HG03103 (cell line): ENCODE measurements at regions not wholly inside any gene's neighbourhood (a gene's known extent, or its start where the extent isn't known, plus 50 kb on each side); places are given as distances from the start of the nearest gene placed in this dataset.

ENCODE experiments used
- ATAC-seq: cut with Tn5 transposase; IDR thresholded peaks from one replicate; pipeline ENCODE4 v1.9.1; 2021; ENCODE audit warnings: low read depth; ENCODE audit not compliant: unreplicated experiment

GRCh38 chr2:81645745-81646301 is 1341.3 kb upstream of the LRRTM1 start:
- no peak for ATAC-seq

- ATAC-seq, result no peak
These were observed 1339.6 kb upstream of the LRRTM1 start for GRCh38 chr2:81644189-81644588.

DNA sequence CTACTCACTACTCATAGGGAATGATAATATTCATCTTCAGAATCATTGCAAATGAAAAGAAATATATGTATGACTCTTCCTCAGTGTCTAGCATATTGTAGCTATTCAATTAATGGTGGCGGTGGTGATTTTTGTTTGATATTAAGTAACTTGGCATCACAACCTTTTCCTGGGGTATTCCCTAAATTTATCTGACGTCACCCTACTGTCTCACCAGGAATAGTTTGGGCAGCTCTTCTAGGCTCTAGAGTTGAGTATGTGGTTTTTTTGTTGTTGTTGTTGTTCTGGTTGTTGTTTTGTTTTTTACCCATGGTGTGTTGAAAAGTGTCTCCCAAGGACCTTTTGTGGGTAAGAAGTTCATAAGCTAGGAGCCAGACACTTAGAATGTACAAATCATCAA is 1320.3 kb upstream of the LRRTM1 start:
- ATAC-seq, result no peak

GRCh38 chr2:81600088-81600487 is 1295.5 kb upstream of the LRRTM1 start:
- no peak for ATAC-seq

- ATAC-seq, result no peak
These were observed 1293.9 kb upstream of the LRRTM1 start for GRCh38 chr2:81598453-81598852.

DNA sequence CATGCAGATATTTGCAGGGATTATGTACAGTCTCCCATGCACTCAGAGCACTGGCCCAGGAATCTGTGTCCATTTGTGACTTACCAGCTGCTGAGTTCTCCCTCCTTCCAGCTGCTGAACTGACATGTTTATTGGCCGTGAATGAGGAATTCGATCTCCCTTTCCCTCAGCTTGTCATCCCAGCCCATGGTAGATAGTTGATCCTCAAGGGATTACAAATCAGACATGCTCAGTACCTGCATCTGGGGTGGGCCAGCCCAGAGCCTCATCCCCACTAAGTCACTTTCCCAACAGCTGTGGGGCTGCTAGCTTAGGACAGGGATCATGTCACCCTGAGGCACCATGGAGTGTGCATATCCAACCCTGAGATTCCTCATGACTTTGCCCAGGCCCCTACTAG is 1284.9 kb upstream of the LRRTM1 start:
- no peak for ATAC-seq

GRCh38 chr2:81583311-81584108 is 1279.0 kb upstream of the LRRTM1 start:
- ATAC-seq, result no peak

DNA sequence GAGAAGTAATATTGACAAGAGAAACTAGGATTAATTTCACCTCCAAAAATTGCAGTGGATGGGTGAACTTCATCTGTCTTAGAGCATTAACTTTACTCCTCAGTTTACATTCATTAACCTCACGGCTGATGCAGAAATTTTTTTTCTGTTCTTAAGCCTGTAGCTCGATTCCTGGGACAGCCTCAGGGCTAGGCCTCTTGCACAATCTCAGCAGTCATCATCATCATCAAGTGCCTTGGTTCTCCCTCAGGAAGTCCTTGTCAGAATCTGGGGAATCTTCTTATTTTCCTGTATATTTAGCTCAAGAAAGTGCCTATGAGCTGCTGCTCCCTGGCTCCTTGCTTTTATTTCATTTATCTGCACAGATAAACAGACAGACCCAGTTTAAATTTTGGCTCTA is 1272.2 kb upstream of the LRRTM1 start:
- no peak for ATAC-seq

DNA sequence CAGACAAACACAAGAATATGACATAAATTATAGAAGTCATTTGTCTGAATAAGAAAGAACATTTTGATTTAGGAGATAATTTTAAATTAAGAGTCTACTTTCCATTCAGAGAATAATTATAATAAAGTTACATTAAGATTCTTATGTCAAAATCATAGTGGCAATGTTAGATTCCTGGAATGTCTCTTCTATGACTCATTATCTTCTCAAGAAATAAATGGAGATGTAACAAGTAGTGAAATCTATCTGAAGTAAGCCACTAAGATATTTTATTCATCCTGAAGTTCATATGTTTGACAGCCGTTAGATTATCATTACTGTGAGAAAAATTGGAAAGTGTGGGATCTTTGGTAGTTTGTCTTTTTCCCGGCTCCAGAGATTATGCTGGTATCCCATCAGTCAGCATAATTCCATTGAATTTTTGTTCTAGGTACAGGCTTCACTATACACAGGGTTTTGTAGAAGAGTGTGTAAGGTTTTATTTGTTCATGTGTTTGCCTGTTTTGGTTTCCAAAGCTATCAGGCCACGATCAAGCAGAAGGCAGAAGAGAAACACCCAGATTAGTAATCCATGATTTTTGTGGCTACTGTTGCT is 1246.6 kb upstream of the LRRTM1 start:
- ATAC-seq, result no peak

DNA sequence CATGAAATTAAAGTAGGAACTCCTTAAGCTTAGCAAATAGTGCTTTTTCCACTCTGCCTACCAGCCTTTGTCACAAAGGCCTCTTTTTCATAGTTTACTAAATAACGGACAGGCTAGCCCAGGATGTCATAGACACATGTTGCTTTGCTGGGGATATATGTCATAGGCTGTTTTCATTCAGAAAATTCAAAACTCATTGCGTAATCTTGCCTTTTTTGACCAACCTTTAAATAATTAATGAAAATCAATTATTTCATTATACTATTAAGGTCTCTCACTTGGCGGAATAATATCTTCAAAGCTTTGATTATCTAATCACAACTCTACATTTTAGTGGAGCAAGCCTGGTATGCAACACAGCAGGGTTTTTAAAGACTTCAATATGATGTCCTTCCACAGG is 1245.7 kb upstream of the LRRTM1 start:
- no peak for ATAC-seq

DNA sequence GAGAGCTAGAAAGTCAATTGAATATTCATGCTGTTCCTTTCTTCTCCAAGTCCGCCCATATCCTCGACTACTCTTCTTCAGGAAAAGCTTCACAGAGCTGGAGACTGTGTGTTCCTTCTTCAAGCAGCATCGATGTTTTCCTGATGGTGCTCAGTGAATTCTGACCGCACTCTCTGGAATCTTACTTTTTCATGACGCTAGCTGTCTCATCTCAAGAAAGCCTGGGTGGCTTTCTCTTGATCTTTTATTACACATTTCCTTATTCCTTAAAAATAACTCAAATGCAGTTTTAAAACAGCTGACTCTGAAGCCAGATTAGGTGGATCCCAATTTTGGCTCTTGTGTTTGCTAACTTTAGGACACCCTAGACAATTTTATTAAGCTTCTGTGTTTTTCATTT is 1245.1 kb upstream of the LRRTM1 start:
- ATAC-seq, result no peak

- ATAC-seq, result no peak
These were observed 1241.1 kb upstream of the LRRTM1 start for GRCh38 chr2:81545626-81546025.

GRCh38 chr2:81542119-81542518 is 1237.6 kb upstream of the LRRTM1 start:
- ATAC-seq, result no peak

DNA sequence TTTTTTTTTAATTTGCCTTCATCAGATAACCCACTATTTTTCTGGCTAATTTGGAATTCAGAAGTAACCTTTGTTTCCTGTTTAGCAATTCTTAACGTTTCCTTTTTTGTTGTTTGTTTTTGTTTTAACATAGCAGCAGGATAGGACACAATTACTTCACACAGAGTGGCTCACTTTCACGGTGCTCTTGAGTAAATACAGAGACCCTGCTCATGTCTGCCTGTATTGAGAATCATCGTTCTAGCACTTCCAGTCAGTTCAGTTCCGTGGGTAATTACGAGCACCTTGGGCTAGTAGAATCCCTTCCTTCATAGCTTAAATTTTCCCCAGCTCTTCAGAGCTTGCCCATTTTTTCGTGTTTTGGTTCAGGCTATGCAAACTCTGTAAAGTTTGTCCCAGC is 1225.4 kb upstream of the LRRTM1 start:
- no peak for ATAC-seq

GRCh38 chr2:81528852-81529480 is 1224.4 kb upstream of the LRRTM1 start:
- ATAC-seq, result no peak

DNA sequence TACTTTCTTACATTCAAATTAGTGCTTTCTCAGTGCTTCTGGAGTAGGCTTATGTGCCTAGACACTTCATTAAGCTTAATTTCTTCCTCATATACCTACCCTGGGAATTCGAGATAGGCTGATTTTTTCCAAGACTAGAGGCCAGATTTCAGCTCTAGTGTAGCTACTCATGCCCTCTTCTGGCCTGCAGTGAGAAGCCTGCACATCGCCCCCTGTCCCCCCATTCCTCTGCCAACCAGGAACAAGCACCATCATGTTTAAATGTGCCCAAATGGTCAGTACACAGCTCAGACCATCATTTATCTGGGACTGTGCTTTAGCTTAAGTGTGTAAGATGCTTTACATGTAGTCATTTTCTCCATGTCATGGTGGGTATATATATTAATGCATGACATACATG is 1218.8 kb upstream of the LRRTM1 start:
- no peak for ATAC-seq

DNA sequence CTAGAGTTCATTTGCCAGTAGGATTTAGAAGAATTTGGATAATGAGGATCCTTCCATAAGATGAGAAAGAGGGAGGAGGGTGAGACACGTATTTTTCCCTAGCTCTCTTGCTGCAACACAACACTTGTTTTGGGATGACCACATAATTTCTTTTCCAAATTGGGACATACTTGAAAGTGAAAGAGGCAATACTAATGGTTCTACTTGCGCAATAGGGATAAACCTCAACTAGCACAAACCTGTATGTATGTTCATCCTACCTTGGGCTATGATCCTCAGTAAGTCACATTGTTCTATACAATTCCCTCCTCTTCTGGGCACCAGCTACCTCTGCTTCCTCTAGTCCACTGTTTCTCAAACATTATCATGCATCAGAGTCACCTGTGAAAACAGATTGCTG is 1208.8 kb upstream of the LRRTM1 start:
- ATAC-seq, result no peak

GRCh38 chr2:81505586-81505985 is 1201.0 kb upstream of the LRRTM1 start:
- no peak for ATAC-seq

DNA sequence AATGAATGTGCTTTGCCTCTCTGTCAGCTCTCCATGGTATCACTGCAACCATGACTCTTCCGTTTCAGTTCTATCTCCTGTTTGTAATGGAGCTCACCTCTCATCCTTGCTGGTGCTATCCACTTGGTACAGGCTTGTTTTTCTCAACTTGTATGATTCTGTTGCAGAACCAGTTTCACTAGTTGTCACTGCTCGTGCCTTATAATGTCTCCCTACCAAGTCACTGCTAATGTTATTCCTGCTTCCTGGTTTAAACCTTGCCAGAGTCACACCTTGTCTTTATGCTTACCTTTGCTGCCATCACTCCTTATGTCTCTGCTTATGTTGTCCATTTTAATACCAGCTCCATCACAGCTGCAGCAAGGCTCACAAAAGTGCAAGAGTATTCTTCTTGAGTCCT is 1191.0 kb upstream of the LRRTM1 start:
- no peak for ATAC-seq

- no peak for ATAC-seq
These were observed 1178.7 kb upstream of the LRRTM1 start for GRCh38 chr2:81483254-81483653.

DNA sequence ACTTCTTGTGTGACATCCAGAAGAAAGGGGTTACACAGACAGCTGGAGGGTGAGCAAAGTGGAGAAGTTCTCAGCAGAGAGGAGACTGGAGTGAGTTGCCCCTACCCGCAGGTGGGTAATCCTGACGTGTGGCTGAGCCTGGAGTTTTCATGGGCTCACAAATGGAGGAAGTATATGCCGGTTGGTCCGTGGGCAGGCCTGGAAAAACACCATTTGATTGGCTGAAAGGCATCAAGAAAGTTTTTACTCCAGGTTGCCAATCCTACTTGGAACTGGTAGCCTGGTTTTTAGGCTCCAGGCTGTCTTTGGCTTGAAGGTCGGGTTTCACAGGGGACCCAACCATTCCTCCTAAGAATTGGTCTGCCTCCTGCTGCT is 1177.4 kb upstream of the LRRTM1 start:
- ATAC-seq, result no peak
